Thymus (tissue), 11 donors: ENCODE measurements at regions not wholly inside any gene's neighbourhood (a gene's known extent, or its start where the extent isn't known, plus 50 kb on each side); places are given as distances from the start of the nearest gene placed in this dataset.

ENCODE experiments used
- DNase-seq, 9 donors: peaks; one replicate each; pipeline ENCODE4 v3.0.0-alpha.2; 2013; ENCODE audit warnings: low spot score in 9 of 9, low read depth in 6 of 9, missing footprints in 1 of 9
- H3K27ac ChIP-seq, 2 donors: one replicate each; pipeline ENCODE4 v1.5.1; 2013; ENCODE audit warnings: control low read depth in 1 of 2, low read depth in 1 of 2, low read length in 1 of 2, mild to moderate bottlenecking in 1 of 2, moderate library complexity in 1 of 2
- H3K27me3 ChIP-seq, 2 donors: one replicate each; pipeline ENCODE4 v1.5.1; 2013; ENCODE audit warnings: low read length in 1 of 2; ENCODE audit not compliant: control insufficient read depth in 2 of 2, insufficient read depth in 1 of 2
- H3K36me3 ChIP-seq, 2 donors: one replicate each; pipeline ENCODE4 v1.5.1; 2013; ENCODE audit warnings: low read length in 1 of 2, mild to moderate bottlenecking in 1 of 2, moderate library complexity in 1 of 2; ENCODE audit not compliant: control insufficient read depth in 2 of 2, insufficient read depth in 2 of 2
- H3K4me1 ChIP-seq, 2 donors: one replicate each; pipeline ENCODE4 v1.5.1; 2013; ENCODE audit warnings: low read length in 2 of 2; ENCODE audit not compliant: control insufficient read depth in 2 of 2, insufficient read depth in 2 of 2
- H3K4me3 ChIP-seq, 2 donors: one replicate each; pipeline ENCODE4 v1.5.1; 2013; ENCODE audit warnings: low read length in 2 of 2, control low read depth in 1 of 2, mild to moderate bottlenecking in 1 of 2
- H3K9me3 ChIP-seq, 2 donors: one replicate each; pipeline ENCODE4 v1.5.1; 2013; ENCODE audit warnings: low read length in 1 of 2, mild to moderate bottlenecking in 1 of 2; ENCODE audit not compliant: control insufficient read depth in 2 of 2, insufficient read depth in 1 of 2
- WGBS: extraction: QIAGEN DNeasy Blood & Tissue Kit; methylation state at CpG from one replicate; pipeline ENCODE4 v1.1.7; 2013; 5-methylcytosine and 5-hydroxymethylcytosine counted together
- donor health status: healthy.

- Histone ChIP-seq H3K4me1 (no peaks in the 10 kb centered on the region), H3K27ac (no peak overlapping the region), H3K27me3 (no peaks in the 10 kb centered on the region), H3K9me3 (peaks cover 0 to 4% of the 10 kb centered on the region in 2 donors), H3K36me3 (no peaks in the 10 kb centered on the region), H3K4me3 (no peak overlapping the region)
- no peak for DNase-seq
- 87% methylated on average over 2 of the region's 2 CpGs for WGBS
Measured at GRCh38 chr13:65744836-65745235, 1485.3 kb downstream of the PCDH9 start.

- no peak overlapping the region for H3K27ac ChIP-seq
- H3K36me3 ChIP-seq = no peaks in the 10 kb centered on the region
- no peak for DNase-seq
- peaks cover 0 to 3% of the 10 kb centered on the region in 2 donors for H3K9me3 ChIP-seq
- WGBS = 74% methylated on average over 1 of the region's 1 CpG
- no peaks in the 10 kb centered on the region for H3K4me1 ChIP-seq
- H3K27me3 ChIP-seq = no peaks in the 10 kb centered on the region
- no peak overlapping the region for H3K4me3 ChIP-seq
Measured at GRCh38 chr13:65733110-65733509, 1497.0 kb downstream of the PCDH9 start.

GRCh38 chr13:65727070-65727469 is 1503.1 kb downstream of the PCDH9 start:
- H3K27me3 ChIP-seq = no peaks in the 10 kb centered on the region
- H3K4me1 ChIP-seq = no peaks in the 10 kb centered on the region
- WGBS = 94% methylated on average over 4 of the region's 4 CpGs
- no peak overlapping the region for H3K4me3 ChIP-seq
- H3K36me3 ChIP-seq = no peaks in the 10 kb centered on the region
- no peak for DNase-seq
- no peaks in the 10 kb centered on the region for H3K9me3 ChIP-seq
- no peak overlapping the region for H3K27ac ChIP-seq

GRCh38 chr13:65725006-65725405 is 1505.1 kb downstream of the PCDH9 start:
- H3K4me1 ChIP-seq = no peaks in the 10 kb centered on the region
- 94% methylated on average over 3 of the region's 3 CpGs for WGBS
- no peak overlapping the region for H3K27ac ChIP-seq
- no peaks in the 10 kb centered on the region for H3K27me3 ChIP-seq
- H3K4me3 ChIP-seq = no peak overlapping the region
- H3K9me3 ChIP-seq = no peaks in the 10 kb centered on the region
- DNase-seq = no peak
- no peaks in the 10 kb centered on the region for H3K36me3 ChIP-seq

GRCh38 chr13:65724226-65724625 is 1505.9 kb downstream of the PCDH9 start:
- 91% methylated on average over 4 of the region's 4 CpGs for WGBS
- DNase-seq = no peak
- H3K4me3 ChIP-seq = no peak overlapping the region

GRCh38 chr13:65722506-65722905 is 1507.6 kb downstream of the PCDH9 start:
- H3K4me3 ChIP-seq = no peak overlapping the region
- H3K9me3 ChIP-seq = no peaks in the 10 kb centered on the region
- no peaks in the 10 kb centered on the region for H3K27me3 ChIP-seq
- WGBS = 93% methylated on average over 6 of the region's 6 CpGs
- H3K4me1 ChIP-seq = no peaks in the 10 kb centered on the region
- no peaks in the 10 kb centered on the region for H3K36me3 ChIP-seq
- H3K27ac ChIP-seq = no peak overlapping the region
- DNase-seq = no peak

More at GRCh38 chr13:65724226-65724625, 1505.9 kb downstream of the PCDH9 start:
- Histone ChIP-seq H3K9me3 (no peaks in the 10 kb centered on the region), H3K27me3 (no peaks in the 10 kb centered on the region), H3K27ac (no peak overlapping the region), H3K36me3 (no peaks in the 10 kb centered on the region), H3K4me1 (no peaks in the 10 kb centered on the region)

- WGBS = 61% methylated on average over 2 of the region's 2 CpGs
- Histone ChIP-seq H3K27ac (no peak overlapping the region), H3K9me3 (no peaks in the 10 kb centered on the region), H3K27me3 (no peaks in the 10 kb centered on the region), H3K36me3 (no peaks in the 10 kb centered on the region), H3K4me3 (no peak overlapping the region), H3K4me1 (no peaks in the 10 kb centered on the region)
- DNase-seq = no peak
Measured at GRCh38 chr13:65719831-65720230, 1510.3 kb downstream of the PCDH9 start.

- Histone ChIP-seq H3K9me3 (no peaks in the 10 kb centered on the region), H3K36me3 (no peaks in the 10 kb centered on the region), H3K27ac (no peak overlapping the region), H3K4me1 (no peaks in the 10 kb centered on the region), H3K4me3 (no peak overlapping the region), H3K27me3 (no peaks in the 10 kb centered on the region)
- 93% methylated on average over 4 of the region's 4 CpGs for WGBS
- no peak for DNase-seq
Measured at GRCh38 chr13:65710514-65710913, 1519.6 kb downstream of the PCDH9 start.

GRCh38 chr13:65697843-65698242 is 1532.3 kb downstream of the PCDH9 start:
- DNase-seq = no peak
- H3K9me3 ChIP-seq = no peaks in the 10 kb centered on the region
- no peaks in the 10 kb centered on the region for H3K36me3 ChIP-seq
- no peaks in the 10 kb centered on the region for H3K4me1 ChIP-seq
- H3K27me3 ChIP-seq = no peaks in the 10 kb centered on the region
- no peak overlapping the region for H3K27ac ChIP-seq
- no peak overlapping the region for H3K4me3 ChIP-seq

GRCh38 chr13:65679240-65679639 is 1550.9 kb downstream of the PCDH9 start:
- H3K9me3 ChIP-seq = peaks cover 0 to 10% of the 10 kb centered on the region in 2 donors
- no peaks in the 10 kb centered on the region for H3K36me3 ChIP-seq
- no peak overlapping the region for H3K27ac ChIP-seq
- H3K4me3 ChIP-seq = no peak overlapping the region
- 98% methylated on average over 1 of the region's 1 CpG for WGBS
- no peaks in the 10 kb centered on the region for H3K27me3 ChIP-seq
- no peak for DNase-seq
- no peaks in the 10 kb centered on the region for H3K4me1 ChIP-seq
